H1 (cell line): ENCODE measurements at regions not wholly inside any gene's neighbourhood (a gene's known extent, or its start where the extent isn't known, plus 50 kb on each side); places are given as distances from the start of the nearest gene placed in this dataset.

Experiments used
- BCL11A ChIP-seq, 2 experiments: IDR thresholded peaks; one replicate each; pipeline ENCODE4 v1.6.1; 2011; ENCODE audit warnings: low read depth in 2 of 2, low read length in 2 of 2, mild to moderate bottlenecking in 2 of 2
- POLR2A ChIP-seq, 2 experiments: IDR thresholded peaks; 1 replicate in 1 of 2; 2 replicates in 1 of 2; pipeline ENCODE4 v1.6.1; 2011; ENCODE audit warnings: low read depth in 2 of 2, low read length in 2 of 2, mild to moderate bottlenecking in 2 of 2; ENCODE audit errors: control extremely low read depth in 1 of 2
- RBBP5 ChIP-seq: IDR thresholded peaks from 2 replicates; pipeline ENCODE4 v1.7.1; 2012; ENCODE audit warnings: low read depth, mild to moderate bottlenecking, inconsistent platforms, low read length, moderate library complexity, borderline replicate concordance
- TAF7 ChIP-seq: optimal IDR thresholded peaks from 2 replicates; pipeline ENCODE3; 2011; ENCODE audit warnings: low read depth, mild to moderate bottlenecking, inconsistent platforms, low read length, moderate library complexity, borderline replicate concordance
- YY1 ChIP-seq: IDR thresholded peaks from 2 replicates; pipeline ENCODE4 v1.6.1; 2011; ENCODE audit warnings: low read depth, mild to moderate bottlenecking, low read length

- TF ChIP-seq POLR2A (IDR thresholded peaks at IDR 0.05; ENCODE audit: control extremely low read depth in 1 of 2, low read depth in 2 of 2, low read length in 2 of 2) (no peak), RBBP5 (no peak), BCL11A (IDR thresholded peaks at IDR 0.05; ENCODE audit: low read depth in 2 of 2, low read length in 2 of 2) (no peak), YY1 (no peak), TAF7 (no peak)
These were observed 322.2 kb downstream of the IRS1 start (continued) for GRCh38 chr2:226477221-226478108.
